ENCODE measurements at regions not wholly inside any gene's neighbourhood (a gene's known extent, or its start where the extent isn't known, plus 50 kb on each side); places are given as distances from the start of the nearest gene placed in this dataset.

GRCh38 chr13:91189506-91189905, 158.0 kb upstream of the MIR17HG start:
- TF ChIP-seq ZNF335 (tag by site-specific recombination; conservative IDR thresholded peaks at IDR 0.05) = no peak
- TF ChIP-seq CTCF (tag by site-specific recombination; IDR thresholded peaks at IDR 0.05) = no peak
- no peak for TF ChIP-seq EGR2 (tag by site-specific recombination; IDR thresholded peaks at IDR 0.05; ENCODE audit: low read depth)
- no peak for TF ChIP-seq ZSCAN4 (tag by site-specific recombination; IDR thresholded peaks at IDR 0.05)
- no peak for TF ChIP-seq ZNF785 (tag by site-specific recombination; IDR thresholded peaks at IDR 0.05)
- TF ChIP-seq PBX3 (CRISPR knock-in tag; IDR thresholded peaks at IDR 0.05) = no peak
- no peak for TF ChIP-seq INSM2 (tag by site-specific recombination; IDR thresholded peaks at IDR 0.05)
- TF ChIP-seq YY1 (tag by site-specific recombination; IDR thresholded peaks at IDR 0.05) = no peak
- no peak for TF ChIP-seq ZNF449 (tag by site-specific recombination; IDR thresholded peaks at IDR 0.05)

Measured in HEK293 (cell line).